Germinal center (tissue), 1 donor: ENCODE measurements at regions not wholly inside any gene's neighbourhood (a gene's known extent, or its start where the extent isn't known, plus 50 kb on each side); places are given as distances from the start of the nearest gene placed in this dataset.
"Not testable (repeated sequence)": the region's sequence is repeated elsewhere in the genome, so short reads cannot be mapped to it uniquely, and the experiment has no call there.

Experiments
- DNase-seq: peaks from one replicate; pipeline ENCODE4 v3.0.0; 2012; ENCODE audit warnings: mixed read lengths, low spot score

DNA sequence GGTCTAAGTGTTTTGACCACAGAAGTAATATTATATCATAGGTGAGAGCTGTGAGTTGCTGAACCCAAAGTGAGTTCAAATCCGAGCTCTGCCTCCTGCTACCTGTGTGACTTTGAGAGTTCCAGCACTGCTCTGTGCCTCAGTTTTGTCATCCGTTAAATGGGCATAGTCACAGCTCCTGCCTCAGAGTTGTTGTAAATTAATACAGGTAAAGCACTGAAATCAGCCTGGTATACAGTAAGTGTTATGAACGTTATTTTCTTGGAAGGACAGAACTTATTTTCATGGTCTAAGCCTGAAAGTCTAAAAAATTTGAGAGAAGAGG is 65.4 kb upstream of the ZNF195 start:
- not testable (repeated sequence) for DNase-seq

- not testable (repeated sequence) for DNase-seq
These were observed 64.9 kb upstream of the ZNF195 start for GRCh38 chr11:3443700-3444419.

GRCh38 chr11:3437441-3437840 is 58.5 kb upstream of the ZNF195 start:
- not testable (repeated sequence) for DNase-seq

DNA sequence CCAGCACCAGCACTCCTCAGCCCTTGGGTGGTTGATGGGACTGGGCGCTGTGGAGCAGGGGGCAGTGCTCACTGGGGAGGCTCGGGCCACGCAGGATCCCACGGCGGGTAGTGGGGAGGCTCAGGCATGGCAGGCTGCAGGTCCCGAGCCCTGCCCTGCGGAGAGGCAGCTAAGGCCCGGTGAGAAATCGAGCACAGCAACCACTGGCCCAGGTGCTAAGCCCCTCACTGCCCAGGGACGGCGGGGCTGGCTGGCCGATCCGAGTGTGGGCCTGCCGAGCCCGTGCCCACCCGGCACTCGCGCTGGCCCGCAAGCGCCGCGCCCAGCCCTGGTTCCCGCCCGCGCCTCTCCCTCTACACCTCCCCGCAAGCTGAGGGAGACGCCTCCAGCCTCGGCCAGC is 56.0 kb upstream of the ZNF195 start:
- DNase-seq: no peak

GRCh38 chr11:3429191-3429590 is 50.2 kb upstream of the ZNF195 start:
- DNase-seq: not testable (repeated sequence)
